NOMO-1 (cell line): ENCODE measurements at regions not wholly inside any gene's neighbourhood (a gene's known extent, or its start where the extent isn't known, plus 50 kb on each side); places are given as distances from the start of the nearest gene placed in this dataset.
"Not testable (repeated sequence)": the region's sequence is repeated elsewhere in the genome, so short reads cannot be mapped to it uniquely, and the experiment has no call there.

Experiments used
- DNase-seq, 2 experiments: peaks; one replicate each; lab custom pipeline; 2025; ENCODE audit not compliant: unreplicated experiment in 2 of 2; lab: John Stamatoyannopoulos, UW

GRCh38 chrX:118254611-118255010 is 91.3 kb upstream of the WDR44 start:
- DNase-seq = peak in 1 of 2 experiments; percentile 57

DNA sequence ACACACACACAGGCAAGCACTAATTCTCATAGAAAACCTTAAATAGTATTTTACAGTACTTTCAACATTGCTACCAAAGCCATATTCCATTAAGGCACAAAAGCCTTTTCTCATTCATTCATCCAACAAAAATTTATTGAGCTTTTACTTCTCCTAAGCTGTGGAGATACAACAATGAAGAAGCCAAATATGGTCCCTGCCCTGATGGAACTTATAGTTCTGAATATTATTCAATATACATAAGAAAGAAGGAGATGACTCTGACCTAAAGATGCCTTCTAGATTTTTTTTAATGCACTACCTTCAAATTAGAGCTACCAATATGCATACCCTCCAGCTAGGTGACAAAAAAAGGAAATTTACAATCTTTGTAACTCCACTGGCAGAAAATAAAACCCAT is 90.0 kb upstream of the WDR44 start:
- no peak for DNase-seq

GRCh38 chrX:118257781-118258180 is 88.1 kb upstream of the WDR44 start:
- DNase-seq = no peak

GRCh38 chrX:118259213-118259612 is 86.7 kb upstream of the WDR44 start:
- DNase-seq = no peak

DNA sequence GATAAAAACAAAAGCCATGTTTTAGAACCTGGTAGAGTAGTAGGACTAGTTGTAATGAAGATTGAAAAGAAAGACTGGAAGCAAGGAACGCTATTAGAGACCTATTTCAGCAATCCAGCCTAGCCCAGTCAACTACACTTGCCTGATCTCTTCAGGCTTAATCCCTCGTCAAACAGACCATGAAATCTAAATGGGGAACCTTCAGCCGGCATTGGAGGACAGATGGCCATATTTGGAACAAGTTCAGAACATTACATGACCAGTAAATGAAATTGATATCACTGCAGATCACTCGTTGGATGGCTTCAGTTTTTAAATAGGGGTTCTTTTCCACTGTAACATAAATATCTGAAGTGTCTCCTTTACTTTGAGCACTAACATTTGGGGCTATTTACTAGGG is 84.8 kb upstream of the WDR44 start:
- DNase-seq = no peak

DNA sequence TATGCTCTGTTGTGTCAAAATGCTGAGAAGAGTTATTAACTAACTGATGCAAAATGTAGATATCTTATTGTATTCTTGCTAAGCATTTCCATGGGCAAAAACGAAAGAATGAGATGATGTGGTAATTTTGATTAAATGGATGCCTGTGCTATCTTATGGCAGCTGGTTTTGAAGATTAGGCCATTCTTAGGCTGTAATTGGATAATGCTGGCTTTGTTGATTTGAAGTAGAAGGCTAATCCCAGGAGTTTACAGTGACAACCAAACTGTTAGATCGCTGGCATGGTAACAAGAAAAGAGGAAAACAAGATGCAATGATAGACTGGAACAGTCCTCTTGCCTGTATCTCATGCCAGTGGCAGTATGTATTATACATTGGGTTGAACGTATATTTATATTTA is 74.1 kb upstream of the WDR44 start:
- DNase-seq = no peak

DNA sequence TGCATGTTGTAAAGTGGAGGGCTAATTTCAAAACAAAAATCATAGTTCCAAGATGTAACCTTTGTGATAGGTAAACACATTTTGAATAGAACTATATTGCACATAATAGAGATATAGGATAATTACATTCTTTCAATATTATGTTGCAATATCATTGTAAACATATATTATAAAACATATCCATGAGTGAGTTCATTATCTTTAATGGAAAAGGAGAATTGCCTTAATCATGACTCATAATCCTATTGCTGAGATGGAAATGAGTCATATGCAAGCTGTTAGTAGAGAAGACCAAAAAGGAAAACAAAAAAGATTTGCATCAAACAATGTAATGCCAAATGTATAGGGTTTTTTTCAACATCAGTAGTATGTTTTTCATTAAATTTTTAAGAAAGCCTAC is 73.7 kb upstream of the WDR44 start:
- DNase-seq = no peak

GRCh38 chrX:118286066-118286762 is 59.7 kb upstream of the WDR44 start:
- DNase-seq = no peak

- DNase-seq = not testable (repeated sequence)
Measured at GRCh38 chrX:118295818-118296217, 50.1 kb upstream of the WDR44 start.
